GM18861 (cell line): ENCODE measurements at regions not wholly inside any gene's neighbourhood (a gene's known extent, or its start where the extent isn't known, plus 50 kb on each side); places are given as distances from the start of the nearest gene placed in this dataset.

Source experiments
- ATAC-seq: cut with Tn5 transposase; IDR thresholded peaks from one replicate; pipeline ENCODE4 v1.9.1; 2021; ENCODE audit not compliant: unreplicated experiment

DNA sequence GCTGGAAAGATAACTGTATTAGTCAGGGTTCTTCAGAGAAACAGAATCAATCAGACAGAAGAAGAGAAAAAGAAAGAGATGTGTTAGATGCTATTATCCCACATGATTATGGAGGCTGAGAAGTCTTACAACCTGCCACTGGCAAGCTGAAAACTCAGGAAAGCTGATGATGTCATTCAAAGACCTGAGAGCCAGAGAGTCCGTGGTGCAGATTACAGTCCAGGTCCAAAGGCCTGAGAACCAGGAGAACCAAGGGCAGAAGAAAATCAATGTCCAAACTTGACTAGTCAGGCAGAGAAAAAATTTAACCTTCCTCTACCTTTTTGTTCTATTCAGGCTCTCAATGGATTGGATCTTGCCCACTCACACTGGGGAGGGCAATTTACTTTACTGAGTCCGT lies 172.5 kb downstream of the QDPR start:
- ATAC-seq = no peak

DNA sequence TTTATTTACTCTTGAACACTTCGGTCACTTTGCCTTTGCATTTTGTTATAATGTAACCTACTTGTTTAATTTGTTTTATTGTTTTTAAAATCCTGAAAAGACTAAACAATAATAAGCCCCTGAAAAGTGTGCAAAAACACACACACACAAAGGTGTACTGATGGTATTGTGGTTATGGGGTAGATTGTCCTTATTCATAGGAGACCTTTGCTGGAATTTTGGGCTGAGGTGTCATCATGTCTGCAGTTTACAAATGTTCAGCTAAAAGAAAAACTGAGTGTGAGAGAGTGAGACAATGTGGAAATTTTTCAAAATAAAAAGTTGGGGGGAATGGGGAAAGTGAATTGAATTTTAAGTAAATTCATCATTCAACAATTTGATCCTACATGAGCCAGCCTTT lies 174.9 kb downstream of the QDPR start:
- ATAC-seq = no peak

GRCh38 chr4:17336524-17336961 lies 175.3 kb downstream of the QDPR start:
- peak; percentile 91 for ATAC-seq

DNA sequence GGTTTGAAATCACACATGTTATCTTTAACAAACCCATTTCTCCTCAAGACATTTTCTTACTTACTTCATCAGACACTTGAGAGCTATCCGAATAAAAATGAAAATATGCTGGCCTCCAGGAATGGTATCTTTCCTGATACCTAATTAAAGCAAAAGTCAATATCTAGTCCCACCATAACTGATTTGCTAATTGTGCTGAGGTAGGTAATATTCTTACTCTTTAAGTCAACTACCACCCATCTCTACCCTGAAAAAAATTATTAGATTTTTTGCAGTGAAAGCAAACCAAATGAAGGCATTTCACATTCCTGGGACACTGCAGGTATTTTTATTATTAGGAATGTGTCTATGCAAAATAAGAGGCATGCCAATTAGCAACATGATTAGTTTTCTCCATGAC lies 175.8 kb downstream of the QDPR start:
- ATAC-seq = no peak

DNA sequence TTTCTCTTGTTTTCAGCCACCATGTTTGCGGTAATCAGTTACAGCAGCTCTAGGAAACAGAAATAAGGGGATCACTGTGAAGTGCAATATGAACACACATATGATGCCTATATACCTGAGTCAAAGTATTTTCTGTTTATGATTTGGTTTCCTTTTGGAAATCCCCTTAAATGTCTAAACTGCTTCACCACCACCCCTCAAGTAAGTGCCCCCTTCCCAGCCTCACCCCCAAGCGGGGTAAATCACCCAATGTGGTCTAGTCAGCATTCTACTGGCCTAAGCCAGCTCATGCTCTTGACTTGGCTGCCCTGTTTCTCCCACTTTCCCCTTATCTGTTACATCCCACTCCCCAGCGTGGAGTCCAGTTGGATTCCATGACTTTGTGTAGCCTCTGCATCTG lies 176.5 kb downstream of the QDPR start:
- ATAC-seq = no peak

DNA sequence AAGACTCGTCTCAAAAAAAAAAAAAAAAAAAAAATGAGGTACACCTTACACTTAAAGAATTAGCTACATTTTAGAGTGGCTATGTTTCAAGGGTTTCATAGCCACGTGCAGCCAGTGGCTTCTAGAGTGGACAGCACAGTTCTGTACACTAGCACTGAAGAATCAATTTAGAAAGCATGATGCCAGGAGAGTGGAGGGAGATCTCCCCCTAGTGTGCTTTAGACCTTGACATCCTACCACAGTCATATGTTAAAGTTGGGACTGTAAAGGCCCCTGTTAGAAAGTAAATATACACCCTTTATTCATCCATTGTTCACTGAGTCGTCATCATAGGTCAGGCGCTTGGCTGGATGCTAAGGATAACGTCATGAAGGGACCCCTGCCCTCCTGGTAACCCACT lies 179.4 kb downstream of the QDPR start:
- no peak for ATAC-seq

- ATAC-seq = no peak
These were observed 182.8 kb downstream of the QDPR start for GRCh38 chr4:17329046-17329445.

DNA sequence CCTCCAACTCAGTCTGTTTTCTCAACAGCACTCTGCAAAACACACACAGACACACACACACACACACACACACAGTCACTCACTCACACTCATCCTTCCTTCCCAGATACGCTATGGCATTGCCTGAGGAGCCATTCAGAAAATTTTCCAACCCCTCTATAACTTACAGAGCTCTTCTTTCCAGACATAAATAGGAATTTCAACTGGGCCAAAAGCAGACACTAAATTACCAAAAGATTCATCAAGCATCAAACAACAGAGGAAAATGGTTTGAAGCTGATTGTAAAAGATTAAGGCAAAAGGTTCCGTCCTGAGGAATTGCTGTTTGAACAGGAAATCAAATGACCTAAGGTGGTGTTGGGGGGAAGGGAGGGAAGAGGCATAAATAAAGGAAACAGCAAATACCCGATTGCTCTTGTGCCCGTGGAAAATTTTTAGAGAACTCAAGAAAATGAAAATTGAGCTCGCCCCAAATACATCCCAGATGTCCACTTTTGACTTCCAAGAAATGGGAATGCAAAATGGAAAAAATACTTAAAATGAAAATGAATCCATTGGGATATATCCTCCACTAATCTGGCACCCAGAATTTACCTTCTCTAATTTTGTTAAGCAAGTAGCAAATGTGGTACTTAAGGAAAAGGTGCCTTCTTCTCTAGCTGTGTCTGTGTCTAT lies 183.6 kb downstream of the QDPR start:
- no peak for ATAC-seq

- no peak for ATAC-seq
These were observed 184.3 kb downstream of the QDPR start for GRCh38 chr4:17327591-17327990.

DNA sequence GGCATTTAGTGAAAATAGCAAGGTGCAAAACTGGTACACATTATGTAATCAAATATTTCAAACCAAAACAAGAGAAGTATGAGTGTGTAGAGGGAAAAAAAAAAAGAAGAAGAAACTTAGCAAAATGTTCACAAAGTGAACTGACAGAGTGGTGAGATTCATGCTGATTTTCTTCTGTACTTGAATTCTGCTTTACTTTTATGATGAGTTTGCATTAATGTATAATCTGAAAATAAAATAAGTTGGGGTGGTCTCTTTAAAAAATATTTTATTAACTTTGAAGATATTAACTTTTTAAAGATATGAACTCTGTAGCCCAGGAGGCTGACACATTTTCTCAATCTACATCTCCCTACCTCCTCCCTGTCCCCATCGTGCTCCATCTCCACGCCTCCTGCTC lies 185.1 kb downstream of the QDPR start:
- ATAC-seq = no peak

- no peak for ATAC-seq
These were observed 186.8 kb downstream of the QDPR start for GRCh38 chr4:17325098-17325497.

- ATAC-seq = no peak
These were observed 187.5 kb downstream of the QDPR start for GRCh38 chr4:17324386-17324830.

GRCh38 chr4:17323554-17324385 lies 188.1 kb downstream of the QDPR start:
- ATAC-seq = no peak

- no peak for ATAC-seq
These were observed 189.4 kb downstream of the QDPR start for GRCh38 chr4:17322514-17322913.

GRCh38 chr4:17320046-17320445 lies 191.8 kb downstream of the QDPR start:
- ATAC-seq = no peak

- no peak for ATAC-seq
These were observed 194.4 kb downstream of the QDPR start for GRCh38 chr4:17317526-17317925.

DNA sequence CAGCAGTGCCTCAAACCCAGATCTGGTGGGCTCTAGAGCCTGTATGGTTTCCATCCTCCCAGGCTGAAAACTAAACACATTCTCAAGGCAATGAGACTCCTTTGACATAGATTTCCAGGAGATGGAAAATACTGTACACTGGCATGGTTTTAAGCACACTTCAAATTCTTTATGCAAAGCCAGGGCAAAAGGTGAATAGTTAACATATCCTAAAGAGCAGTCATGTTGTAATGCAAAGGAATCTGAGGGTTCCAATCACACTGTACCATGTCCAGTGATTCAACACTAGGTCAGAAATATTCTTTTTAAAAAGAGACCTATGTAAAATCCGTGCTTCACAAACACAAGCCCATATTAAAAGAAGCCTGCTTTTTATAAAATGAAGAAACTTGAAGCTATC lies 195.3 kb downstream of the QDPR start:
- no peak for ATAC-seq

- ATAC-seq = no peak
These were observed 196.4 kb downstream of the QDPR start for GRCh38 chr4:17315459-17315858.

- no peak for ATAC-seq
These were observed 198.7 kb downstream of the QDPR start for GRCh38 chr4:17313194-17313593.

DNA sequence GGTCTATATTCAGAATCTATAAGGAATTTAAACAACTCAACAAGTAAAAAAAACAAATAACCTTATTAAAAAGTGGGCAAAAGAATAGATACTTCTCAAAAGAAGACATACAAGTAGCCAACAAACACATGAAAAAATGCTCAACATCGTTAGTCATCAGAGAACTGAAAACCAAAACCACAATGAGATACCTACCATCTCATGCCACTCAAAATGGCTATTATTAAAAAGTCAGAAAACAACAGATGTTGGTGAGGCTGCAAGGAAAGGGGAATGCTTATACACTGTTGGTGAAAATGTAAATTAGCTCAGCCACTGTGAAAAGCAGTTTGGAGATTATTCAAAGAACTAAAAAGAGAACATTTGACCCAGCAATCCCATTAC lies 201.6 kb downstream of the QDPR start:
- ATAC-seq = no peak

DNA sequence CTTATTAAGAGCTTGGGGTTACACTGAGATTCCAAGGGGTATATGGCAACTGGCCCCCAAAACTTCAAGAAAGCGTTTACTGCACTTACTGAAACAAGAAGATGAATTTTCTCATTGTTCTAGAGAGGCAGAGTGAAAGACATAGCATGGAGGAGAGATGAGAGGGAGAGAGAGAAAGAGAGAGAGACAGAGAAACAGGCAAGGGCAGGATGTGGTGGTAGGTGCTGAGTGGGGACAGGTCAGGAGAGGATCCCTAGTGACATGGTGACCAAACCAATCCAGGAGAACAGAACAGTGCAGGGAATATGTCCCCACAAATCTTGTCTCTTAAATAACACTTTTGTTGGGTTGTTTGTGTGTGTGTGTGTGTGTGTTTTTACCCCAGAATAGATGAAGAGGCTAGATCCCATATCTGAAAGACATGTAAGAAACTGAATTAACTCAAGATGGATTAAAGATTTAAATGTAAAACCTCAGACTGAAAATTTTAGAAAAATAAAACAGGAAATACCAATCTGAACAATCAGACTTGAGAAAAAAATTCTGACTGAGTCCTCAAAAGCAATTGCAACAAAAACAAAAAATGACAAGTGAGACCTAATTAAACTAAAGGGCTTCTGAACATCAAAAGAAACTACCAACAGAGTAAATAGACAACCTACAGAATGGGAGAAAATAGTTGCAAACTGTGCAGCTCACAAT lies 202.2 kb downstream of the QDPR start:
- ATAC-seq = no peak

DNA sequence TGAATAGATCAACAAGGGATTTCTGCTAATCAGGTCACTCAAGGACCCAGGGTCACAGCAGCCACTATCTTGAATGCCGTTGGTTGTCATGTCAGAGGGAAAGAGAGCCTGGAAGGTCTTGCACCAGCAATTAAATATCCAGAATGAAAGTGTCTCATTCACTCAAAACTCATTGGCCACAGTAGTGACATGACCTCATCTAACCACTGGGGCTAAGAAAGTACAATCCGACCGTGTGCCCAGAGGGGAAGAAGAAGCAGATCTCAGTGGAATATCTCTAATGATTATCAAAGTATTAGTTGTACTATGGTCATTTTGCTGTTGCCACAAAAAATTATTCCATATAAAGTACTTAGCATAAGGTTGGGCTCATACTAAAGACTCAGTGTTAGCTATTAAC lies 210.0 kb downstream of the QDPR start:
- no peak for ATAC-seq
